ENCODE measurements at regions not wholly inside any gene's neighbourhood (a gene's known extent, or its start where the extent isn't known, plus 50 kb on each side); places are given as distances from the start of the nearest gene placed in this dataset.

DNA sequence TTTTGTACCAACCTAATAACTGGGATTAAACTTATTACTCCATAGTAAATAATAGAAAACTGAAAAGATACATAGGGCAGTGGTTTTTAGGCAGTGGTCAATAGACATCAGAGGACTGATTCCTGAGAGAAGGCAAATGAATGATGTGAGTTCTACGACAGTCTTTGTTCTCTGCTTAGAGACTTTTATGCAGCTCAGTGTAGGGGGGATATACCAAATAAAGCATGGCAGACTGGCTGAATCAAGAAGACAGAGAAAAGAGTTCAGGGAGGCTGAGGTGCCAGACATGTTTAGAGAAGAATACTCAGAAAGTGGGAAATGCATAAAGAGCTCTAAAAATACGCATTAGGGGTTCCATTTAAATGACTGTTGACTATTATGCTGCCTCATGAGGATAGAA lies 320.8 kb upstream of the FAR2 start:
- no peak for DNase-seq

GRCh38 chr12:28830491-28830890 lies 318.6 kb upstream of the FAR2 start:
- no peak for DNase-seq

- DNase-seq, result no peak
These were observed 304.4 kb upstream of the FAR2 start for GRCh38 chr12:28844718-28845117.

GRCh38 chr12:28851781-28852180 lies 297.3 kb upstream of the FAR2 start:
- no peak for DNase-seq

DNA sequence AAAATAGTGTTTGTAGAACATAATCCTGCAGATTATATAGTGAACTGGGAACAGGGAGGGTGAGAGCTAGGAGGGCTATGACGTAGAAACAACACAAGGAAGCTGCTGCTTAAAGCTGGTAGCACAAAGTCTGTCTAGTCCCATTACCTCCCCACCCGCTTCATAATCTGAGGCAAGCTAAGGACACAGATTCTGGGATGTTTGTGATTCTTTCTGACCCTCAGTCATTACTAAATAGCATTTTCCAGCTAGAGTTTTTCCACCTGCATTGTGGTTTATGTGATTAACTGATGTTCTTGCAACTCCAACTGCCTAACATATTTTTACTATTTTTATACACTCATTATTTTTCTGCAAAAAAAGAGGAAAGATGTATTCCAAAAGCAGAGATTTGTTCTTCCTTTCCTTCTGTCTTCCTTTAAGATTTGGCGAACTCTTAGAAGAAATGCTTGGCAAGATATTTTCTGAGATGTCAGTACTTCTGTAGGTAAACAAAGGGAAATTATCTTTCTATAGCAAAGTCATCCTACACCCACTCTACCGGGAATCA lies 293.2 kb upstream of the FAR2 start:
- no peak for DNase-seq

DNA sequence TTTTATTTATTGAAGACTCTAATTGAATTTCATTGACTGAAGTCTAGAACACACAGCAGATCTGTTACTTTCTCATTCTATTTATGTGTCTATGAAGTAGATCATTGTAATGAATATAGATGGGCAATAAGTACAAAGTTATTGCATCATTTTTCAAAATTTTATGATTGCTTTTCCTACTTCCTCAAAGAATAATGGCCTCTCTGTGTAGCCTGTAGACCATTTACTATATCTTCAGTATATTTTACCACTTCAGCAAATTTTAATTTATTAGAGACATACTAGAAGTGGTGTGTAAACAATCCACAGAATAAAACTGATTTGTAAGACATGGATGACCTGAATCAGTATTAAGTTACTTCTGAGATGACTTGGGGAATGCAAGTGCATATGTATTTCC lies 291.7 kb upstream of the FAR2 start:
- no peak for DNase-seq

GRCh38 chr12:28859551-28859950 lies 289.5 kb upstream of the FAR2 start:
- DNase-seq, result no peak

GRCh38 chr12:28865776-28866175 lies 283.3 kb upstream of the FAR2 start:
- DNase-seq, result no peak

- DNase-seq, result no peak
These were observed 282.8 kb upstream of the FAR2 start for GRCh38 chr12:28866296-28866695.

DNA sequence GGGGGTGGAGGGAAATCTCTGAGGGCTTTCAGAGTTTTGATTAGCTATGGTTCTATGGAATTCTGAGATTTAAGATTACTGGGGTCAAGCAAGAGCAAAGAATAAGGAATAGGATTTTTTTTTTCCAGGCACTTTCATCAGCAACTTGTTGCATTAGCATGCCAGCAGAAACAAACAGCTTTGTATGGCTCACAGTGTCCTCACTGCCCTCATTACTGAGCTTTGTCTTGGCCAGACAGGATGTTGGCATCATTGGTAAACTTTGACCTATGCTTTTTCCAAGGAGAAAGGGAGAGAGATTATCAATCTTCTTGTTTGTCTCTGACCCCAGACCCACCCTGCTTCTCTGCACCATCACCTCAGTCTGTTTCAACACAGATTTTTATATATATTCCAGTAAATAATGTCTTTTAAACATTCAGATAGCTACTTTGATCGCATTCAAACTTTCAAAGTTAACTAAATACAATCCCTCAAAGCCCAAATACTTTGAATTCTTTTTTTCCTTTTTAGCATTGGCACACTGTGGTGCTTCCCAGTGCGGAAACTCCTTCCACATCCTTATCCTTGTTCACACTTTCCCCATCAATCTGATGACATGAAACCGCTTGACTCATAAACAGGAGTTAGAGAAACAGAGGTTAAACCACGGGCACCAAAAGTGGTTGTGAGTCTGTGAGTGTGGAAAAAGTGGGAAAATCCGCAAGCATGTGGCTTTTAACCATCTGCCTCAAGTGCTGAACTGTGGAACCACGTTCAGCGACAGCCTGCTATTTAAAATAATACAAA lies 282.2 kb upstream of the FAR2 start:
- no peak for DNase-seq

DNA sequence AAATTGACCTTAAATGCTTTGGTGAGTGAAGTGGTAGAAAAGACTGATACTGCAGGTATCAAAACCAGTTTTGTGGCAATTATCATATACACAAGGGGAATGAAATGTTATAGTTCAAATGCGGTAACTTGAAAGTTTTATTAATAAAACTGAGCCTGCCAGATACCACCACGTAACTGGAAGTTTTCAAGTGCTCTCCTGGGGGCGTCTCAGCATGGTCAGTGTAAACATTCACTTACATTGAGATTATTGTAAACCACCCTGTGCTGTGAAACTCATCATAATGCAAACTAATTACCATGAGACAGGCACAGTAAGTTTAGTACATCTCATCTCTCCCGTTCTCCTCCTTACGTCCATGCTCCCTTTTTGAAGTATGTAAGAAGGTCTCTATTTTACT lies 280.7 kb upstream of the FAR2 start:
- no peak for DNase-seq

GRCh38 chr12:28869197-28869596 lies 279.9 kb upstream of the FAR2 start:
- DNase-seq, result no peak

DNA sequence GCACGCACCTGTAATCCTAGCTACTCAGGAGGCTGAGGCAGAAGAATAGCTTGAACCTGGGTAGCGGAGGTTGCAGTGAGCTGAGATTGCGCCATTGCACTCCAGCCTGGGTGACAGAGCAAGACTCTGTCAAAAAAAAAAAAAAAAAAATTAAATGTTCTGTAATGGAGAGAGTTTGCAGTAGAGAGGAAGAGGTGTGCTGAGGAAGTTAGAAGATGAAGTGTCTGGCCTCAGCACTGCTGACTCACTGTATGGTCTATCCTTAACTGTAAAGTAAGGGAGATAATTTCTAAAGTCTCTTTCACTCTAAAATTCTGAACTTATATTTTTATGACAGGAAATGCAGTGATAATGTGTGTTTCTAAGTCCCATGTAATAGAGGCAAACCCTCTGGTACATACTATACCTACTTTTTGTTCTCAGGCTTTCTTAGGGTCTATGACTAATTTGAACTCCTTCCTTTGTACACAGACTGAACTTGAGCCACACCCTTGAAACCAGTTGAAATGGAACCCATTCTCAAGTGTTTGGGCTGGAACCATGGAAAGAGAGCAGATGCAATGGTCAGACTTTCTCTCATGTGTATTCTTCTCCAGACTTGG lies 278.1 kb upstream of the FAR2 start:
- no peak for DNase-seq

DNA sequence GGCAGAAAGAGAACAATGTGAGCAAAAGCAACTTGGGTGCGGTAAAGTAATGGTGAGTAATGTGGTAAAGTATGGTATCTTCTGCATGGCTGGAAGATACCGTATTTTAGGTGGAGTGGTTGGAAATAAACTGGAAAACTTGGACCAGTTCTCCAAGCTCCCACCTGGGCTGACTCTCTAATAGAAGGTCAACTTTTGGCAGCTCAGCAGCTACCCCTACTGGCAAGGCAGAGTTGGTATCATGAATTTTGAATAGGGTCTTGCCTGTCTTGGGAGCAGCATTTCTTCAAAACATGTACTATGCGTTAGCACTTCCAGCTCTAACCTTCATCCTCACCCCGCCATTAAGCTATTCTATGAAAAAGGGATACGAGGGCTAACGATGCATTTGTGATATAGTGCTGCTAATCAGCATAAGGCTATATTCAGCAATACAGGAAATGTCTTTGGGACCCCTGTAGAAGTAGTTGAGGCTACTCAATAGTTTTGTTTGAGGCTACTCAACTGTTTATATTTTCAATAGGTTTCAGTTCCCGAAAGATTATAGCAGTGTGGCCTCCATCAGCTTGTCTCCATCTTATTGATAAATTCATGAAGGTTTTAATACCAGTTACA lies 276.3 kb upstream of the FAR2 start:
- DNase-seq, result peak; percentile 11 to 35

GRCh38 chr12:28874758-28875157 lies 274.3 kb upstream of the FAR2 start:
- DNase-seq, result no peak

DNA sequence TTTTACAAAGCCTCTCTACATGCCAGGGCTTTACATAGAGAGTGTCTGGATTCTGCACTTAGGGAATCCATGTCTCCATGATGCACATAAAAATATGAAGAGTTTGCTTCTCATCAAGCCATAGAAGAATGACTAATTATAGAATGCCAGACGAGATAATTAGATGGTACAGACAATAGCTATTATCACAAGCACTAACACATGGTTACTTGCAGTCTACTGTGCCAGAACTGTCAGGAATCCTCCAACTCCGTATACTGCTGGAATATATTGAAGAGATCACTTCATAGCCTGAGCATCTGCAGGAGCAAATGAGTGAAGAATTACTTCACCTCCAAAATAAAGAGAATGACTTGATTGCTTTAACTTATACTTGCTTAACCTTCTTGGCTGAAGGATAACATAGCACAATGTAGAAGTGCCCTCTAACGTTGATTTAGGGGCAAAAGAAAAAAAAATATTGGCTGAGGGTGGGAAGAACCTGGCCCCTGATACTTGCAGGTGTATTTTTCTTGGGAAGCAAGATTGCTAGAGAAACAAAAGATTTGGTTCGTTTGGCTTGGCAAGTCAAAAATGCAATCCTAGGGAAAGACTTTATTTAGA lies 272.8 kb upstream of the FAR2 start:
- no peak for DNase-seq

GRCh38 chr12:28877854-28878253 lies 271.2 kb upstream of the FAR2 start:
- DNase-seq, result no peak

DNA sequence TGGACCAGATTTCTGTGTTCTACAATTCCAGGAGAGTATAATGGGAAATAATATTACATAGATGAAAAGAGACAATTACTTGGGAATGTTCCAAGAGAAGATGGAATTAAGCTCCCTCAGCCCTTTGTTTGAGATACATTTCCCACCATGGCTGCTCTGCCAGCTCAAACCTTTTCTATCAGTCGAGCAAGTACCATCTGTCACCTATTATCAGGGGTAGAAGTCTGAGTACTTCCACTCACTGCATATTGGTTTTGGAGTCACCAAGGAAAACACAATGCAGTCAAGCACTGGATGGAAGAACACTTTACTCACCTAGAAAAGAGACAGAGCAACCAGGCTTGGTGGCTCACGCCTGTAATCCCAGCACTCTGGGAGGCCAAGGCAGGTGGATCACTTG lies 270.4 kb upstream of the FAR2 start:
- no peak for DNase-seq

DNA sequence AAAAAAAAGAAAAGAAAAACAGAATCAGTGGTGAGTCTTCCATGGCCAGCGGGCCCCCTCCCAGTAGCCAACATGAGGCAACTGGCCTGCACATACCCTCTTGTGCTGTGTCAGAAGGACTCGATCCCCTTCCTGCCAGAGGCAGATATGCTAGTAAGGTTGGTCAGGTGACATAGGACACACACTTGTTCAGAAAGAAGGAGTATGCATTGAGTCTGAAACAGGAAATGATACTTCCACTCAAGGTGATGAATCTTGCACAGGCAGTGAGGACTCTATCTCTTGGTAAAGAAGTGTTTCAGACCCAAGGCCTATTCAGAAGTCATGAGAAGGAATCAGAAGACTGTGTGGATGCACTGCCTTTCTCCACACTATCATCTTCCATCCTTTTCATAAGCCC lies 269.7 kb upstream of the FAR2 start:
- DNase-seq, result no peak

DNA sequence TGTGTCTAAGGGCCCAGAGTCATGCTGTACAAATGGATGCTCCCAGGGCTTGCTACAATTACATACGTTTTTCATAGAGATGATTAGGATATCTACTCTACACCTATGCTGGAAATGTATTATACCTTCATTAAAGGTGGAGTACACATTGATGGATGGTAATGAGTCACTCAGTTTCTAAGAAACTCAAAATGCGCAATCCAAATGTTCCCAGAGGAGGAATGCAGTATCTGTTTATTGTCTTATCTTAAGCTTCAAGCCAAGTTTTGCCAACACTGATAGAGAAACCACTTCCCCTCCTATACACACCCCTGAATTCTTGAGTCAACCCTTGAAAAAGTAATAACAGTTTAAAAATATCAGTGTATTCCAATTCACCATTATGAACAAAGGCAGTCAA lies 266.6 kb upstream of the FAR2 start:
- no peak for DNase-seq

GRCh38 chr12:28883406-28883997 lies 265.6 kb upstream of the FAR2 start:
- DNase-seq, result no peak

- no peak for DNase-seq
These were observed 264.0 kb upstream of the FAR2 start for GRCh38 chr12:28884904-28885679.

- DNase-seq, result no peak
These were observed 263.1 kb upstream of the FAR2 start for GRCh38 chr12:28885928-28886327.

Measured in NCI-H1930 (cell line).